NCI-H2029 (cell line): ENCODE measurements at regions not wholly inside any gene's neighbourhood (a gene's known extent, or its start where the extent isn't known, plus 50 kb on each side); places are given as distances from the start of the nearest gene placed in this dataset.
A peak's percentile ranks its signal among the peaks of the same experiment; 100 is the strongest.

Source experiments
- DNase-seq: peaks from one replicate; lab custom pipeline; 2025; lab: John Stamatoyannopoulos, UW

DNA sequence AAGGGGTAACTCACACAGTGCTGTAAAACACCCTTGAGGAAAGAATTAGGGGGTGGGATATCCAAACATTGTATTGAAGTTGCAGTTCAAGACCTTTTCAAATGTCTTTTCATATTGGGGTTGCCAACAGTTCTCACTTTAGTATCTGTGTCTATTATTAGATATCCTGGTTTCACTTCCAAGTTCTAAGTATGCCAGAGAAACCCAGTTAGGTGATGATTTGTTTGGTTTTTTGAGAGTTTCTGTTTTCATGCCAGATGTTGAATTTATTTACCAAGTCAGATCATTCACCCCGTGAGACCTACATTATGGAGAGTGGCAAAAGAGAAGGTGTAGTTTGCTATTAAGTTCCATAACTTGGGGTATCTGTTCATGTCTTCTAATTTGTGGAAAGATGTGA lies 64.5 kb downstream of the C9orf152 start:
- DNase-seq = peak; percentile 8

DNA sequence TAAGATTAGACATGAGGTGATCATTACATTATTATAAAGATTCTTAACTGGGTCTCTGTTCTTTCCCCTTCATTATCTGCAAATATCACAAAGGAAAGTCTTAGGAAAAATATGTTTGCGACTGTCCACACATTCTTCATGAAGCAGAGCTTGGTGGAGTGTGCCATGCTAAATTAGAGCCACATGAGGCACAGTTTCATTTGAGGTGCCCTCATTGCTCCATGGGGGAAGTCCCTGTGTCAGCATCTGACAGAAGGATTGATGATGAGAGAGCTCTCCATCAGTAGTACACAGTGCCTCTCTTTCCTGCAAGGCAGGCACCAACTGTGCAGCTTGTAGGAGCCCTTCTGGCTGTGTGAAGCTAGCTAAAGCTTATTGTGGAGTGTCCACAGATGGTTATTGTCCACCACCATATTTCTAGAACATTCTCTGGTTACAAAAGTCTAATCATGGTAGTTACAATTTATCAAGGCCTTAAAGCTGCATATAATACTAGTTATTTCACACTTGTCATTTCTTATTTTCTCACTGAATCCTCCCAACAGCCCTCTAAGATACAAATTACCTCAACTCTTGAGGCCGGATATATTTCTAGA lies 63.9 kb downstream of the C9orf152 start:
- DNase-seq = no peak

- DNase-seq = no peak
These were observed 61.6 kb downstream of the C9orf152 start for GRCh38 chr9:110146373-110146772.

GRCh38 chr9:110148384-110148783 lies 59.6 kb downstream of the C9orf152 start:
- no peak for DNase-seq

DNA sequence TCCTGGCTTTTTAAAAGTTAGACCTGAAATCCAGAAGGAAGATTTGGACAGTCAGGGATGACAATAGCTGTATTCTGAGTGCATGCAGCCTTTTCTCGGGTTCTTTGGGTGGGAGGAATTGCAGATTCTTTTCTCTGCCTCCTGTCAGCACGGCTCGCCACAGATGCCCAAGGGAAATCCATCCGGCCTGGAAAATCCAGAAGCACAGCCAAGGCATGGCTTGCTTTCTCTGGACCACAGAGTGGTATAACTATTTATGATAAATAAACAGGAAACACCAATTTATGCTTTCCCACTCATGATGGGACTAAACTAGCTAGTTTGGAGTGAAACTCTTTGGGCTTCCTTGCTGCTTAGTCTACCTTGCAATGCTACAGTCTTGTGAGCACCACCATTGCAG lies 59.1 kb downstream of the C9orf152 start:
- no peak for DNase-seq
